ENCODE measurements at regions not wholly inside any gene's neighbourhood (a gene's known extent, or its start where the extent isn't known, plus 50 kb on each side); places are given as distances from the start of the nearest gene placed in this dataset.

DNA sequence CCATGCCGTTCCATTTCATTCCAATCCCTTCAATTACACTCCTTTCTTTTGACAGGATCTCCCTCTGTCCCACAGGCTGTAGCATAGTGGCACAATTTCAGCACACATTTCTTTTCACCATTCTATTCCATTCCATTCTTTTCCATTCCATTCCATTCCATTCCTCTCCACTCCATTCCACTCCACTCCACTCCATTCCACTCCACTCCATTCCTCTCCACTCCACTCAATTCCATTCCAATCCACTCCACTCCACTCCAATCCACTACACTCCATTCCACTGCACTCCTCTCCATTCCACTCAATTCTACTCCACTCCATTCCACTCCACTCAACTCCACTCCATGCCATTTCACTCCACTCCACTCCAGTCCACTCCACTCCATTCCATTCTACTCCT lies 1495.1 kb downstream of the TSPY10 start:
- H3K4me3 ChIP-seq, result no peak overlapping the region
- no peaks in the 10 kb centered on the region for H3K4me1 ChIP-seq
- 58 to 73% (median 63%) methylated on average over 1 of the region's 1 CpG; no CpG with 5 or more reads in 2 of the 5 donors for WGBS, 5 donors
- peaks cover 0 to 86% (median 0%) of the 10 kb centered on the region in 8 donors for H3K9me3 ChIP-seq
- intact Hi-C loops (cut with DNase I; ENCODE audit: low total_unique reads), result no loop called here
- TF ChIP-seq, protein P1, sequence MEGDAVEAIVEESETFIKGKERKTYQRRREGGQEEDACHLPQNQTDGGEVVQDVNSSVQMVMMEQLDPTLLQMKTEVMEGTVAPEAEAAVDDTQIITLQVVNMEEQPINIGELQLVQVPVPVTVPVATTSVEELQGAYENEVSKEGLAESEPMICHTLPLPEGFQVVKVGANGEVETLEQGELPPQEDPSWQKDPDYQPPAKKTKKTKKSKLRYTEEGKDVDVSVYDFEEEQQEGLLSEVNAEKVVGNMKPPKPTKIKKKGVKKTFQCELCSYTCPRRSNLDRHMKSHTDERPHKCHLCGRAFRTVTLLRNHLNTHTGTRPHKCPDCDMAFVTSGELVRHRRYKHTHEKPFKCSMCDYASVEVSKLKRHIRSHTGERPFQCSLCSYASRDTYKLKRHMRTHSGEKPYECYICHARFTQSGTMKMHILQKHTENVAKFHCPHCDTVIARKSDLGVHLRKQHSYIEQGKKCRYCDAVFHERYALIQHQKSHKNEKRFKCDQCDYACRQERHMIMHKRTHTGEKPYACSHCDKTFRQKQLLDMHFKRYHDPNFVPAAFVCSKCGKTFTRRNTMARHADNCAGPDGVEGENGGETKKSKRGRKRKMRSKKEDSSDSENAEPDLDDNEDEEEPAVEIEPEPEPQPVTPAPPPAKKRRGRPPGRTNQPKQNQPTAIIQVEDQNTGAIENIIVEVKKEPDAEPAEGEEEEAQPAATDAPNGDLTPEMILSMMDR (IDR thresholded peaks at IDR 0.05 in 8 of 11, conservative IDR thresholded peaks at IDR 0.05 in 3 of 11), result no peak
- TF ChIP-seq POLR2A (IDR thresholded peaks at IDR 0.05) (no peak), POLR2AphosphoS5 (IDR thresholded peaks at IDR 0.05) (no peak)
- H3K27me3 ChIP-seq (replicated peaks in 1 of 7), result no peaks in the 10 kb centered on the region
- no peak for DNase-seq
- H3K36me3 ChIP-seq, result no peaks in the 10 kb centered on the region
- H3K27ac ChIP-seq, result no peak overlapping the region

DNA sequence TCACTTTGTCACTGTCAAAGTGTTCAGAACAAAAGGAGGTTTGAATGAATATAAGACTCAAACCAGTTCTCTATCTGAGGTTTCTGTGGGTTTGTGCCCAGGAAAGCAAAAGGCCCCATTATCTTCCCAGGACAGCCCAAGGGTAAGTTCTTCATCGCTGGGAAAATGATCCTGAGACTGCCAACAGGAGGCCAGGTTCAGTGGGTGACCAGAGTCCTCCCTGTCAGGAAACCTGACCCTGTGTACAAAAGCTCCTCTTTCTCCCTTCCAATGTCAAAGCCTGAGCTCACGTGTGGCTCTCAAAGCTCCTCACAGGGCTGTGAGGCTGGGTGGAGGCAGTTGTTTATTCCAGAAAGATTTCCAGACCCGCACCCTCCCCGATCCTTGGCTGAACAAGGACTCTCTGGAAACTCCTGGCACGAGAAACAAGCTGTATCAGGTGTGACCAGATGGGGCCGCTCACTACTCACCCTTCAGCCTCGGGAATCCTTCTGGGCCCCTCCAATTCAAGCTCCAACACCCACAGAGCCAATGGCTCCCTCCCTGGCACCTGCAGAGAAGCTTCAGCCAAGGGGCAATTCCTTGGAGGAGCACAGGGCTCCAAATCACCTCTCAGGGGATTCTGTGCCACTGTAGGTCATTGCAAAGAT lies 1516.7 kb downstream of the TSPY10 start:
- DNase-seq, result no peak
- Histone ChIP-seq H3K9me3 (peaks cover 0 to 16% (median 0%) of the 10 kb centered on the region in 8 donors), H3K4me1 (no peaks in the 10 kb centered on the region), H3K27me3 (replicated peaks in 1 of 7) (no peaks in the 10 kb centered on the region), H3K4me3 (no peak overlapping the region), H3K27ac (no peak overlapping the region), H3K36me3 (no peaks in the 10 kb centered on the region)
- intact Hi-C loops (cut with DNase I; ENCODE audit: low total_unique reads), result no loop called here
- TF ChIP-seq, protein P1 (IDR thresholded peaks at IDR 0.05 in 8 of 11, conservative IDR thresholded peaks at IDR 0.05 in 3 of 11), result no peak
- no peak for TF ChIP-seq POLR2AphosphoS5 (IDR thresholded peaks at IDR 0.05)
- TF ChIP-seq POLR2A (IDR thresholded peaks at IDR 0.05), result no peak
- WGBS, 5 donors, result 42 to 55% (median 52%) methylated on average over 7 of the region's 7 CpGs; no CpG with 5 or more reads in 2 of the 5 donors

DNA sequence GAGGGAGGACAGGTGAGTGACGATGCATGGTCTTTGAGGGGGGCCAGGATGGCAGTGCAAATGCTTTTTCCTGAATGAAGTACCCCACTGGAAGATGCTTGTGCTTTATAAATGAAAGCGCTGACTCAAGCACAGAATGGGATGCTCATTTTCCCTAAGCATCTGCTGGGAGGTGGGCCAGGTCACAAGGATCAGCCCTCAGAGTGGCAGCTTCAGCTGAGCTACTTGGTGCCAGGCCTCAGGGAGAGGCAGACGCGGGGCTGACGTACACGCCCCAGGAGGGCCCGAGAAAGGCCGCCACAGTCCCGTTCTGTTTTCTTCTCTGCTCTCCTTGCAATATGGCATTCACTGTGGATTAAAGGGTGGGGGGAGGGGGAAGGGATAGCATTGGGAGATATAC lies 1535.8 kb downstream of the TSPY10 start:
- TF ChIP-seq, protein P1 (IDR thresholded peaks at IDR 0.05 in 8 of 11, conservative IDR thresholded peaks at IDR 0.05 in 3 of 11), result no peak
- TF ChIP-seq POLR2A (IDR thresholded peaks at IDR 0.05) (no peak), POLR2AphosphoS5 (IDR thresholded peaks at IDR 0.05) (no peak)
- Histone ChIP-seq H3K27me3 (replicated peaks in 1 of 7) (no peaks in the 10 kb centered on the region), H3K9me3 (no peaks in the 10 kb centered on the region), H3K36me3 (no peaks in the 10 kb centered on the region), H3K4me1 (no peaks in the 10 kb centered on the region), H3K4me3 (no peak overlapping the region), H3K27ac (no peak overlapping the region)
- DNase-seq, result no peak
- WGBS, 5 donors, result 74 to 96% (median 85%) methylated on average over 8 to 9 of the region's 9 CpGs; no CpG with 5 or more reads in 2 of the 5 donors
- intact Hi-C loops (cut with DNase I; ENCODE audit: low total_unique reads), result no loop called here

DNA sequence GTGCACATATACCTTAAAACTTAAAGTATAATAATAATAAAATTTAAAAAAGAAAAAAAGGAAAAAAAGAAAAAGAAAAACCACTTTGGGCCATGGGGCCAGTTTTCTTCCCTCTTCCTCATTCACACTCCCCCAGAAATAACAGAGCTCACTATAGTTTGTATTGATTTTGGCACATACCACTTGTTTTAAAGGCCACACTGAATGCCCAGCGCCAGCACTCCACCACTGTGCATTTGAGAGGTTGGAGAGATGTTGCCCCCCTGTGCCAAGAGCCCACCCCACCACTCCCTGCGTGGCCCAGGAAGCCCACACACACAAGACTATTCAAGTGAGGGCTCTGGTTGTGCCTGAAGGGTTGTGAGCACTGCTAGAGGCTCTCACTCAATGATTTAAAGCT lies 1536.3 kb downstream of the TSPY10 start:
- Histone ChIP-seq H3K27ac (no peak overlapping the region), H3K4me1 (no peaks in the 10 kb centered on the region), H3K4me3 (no peak overlapping the region), H3K9me3 (no peaks in the 10 kb centered on the region), H3K27me3 (replicated peaks in 1 of 7) (no peaks in the 10 kb centered on the region), H3K36me3 (no peaks in the 10 kb centered on the region)
- WGBS, 5 donors, result 13 to 30% (median 28%) methylated on average over 1 to 2 of the region's 2 CpGs; no CpG with 5 or more reads in 2 of the 5 donors
- intact Hi-C loops (cut with DNase I; ENCODE audit: low total_unique reads), result no loop called here
- TF ChIP-seq POLR2A (IDR thresholded peaks at IDR 0.05) (no peak), POLR2AphosphoS5 (IDR thresholded peaks at IDR 0.05) (no peak)
- TF ChIP-seq, protein P1 (IDR thresholded peaks at IDR 0.05 in 8 of 11, conservative IDR thresholded peaks at IDR 0.05 in 3 of 11), result no peak
- DNase-seq, result no peak

All from spleen (tissue), 11 donors.